Astrocyte (in vitro differentiated cells and primary cell): ENCODE measurements at regions not wholly inside any gene's neighbourhood (a gene's known extent, or its start where the extent isn't known, plus 50 kb on each side); places are given as distances from the start of the nearest gene placed in this dataset.

Experiments
- DNase-seq: peaks from one replicate; pipeline ENCODE4 v3.0.0-alpha.2; 2010; ENCODE audit warnings: low read depth
- FAIRE-seq: peaks from 2 replicates; lab custom pipeline; 2011; peaks lifted over from hg19 to GRCh38; lab: Jason Lieb, UNC
- H2AFZ ChIP-seq: 2 replicates; pipeline ENCODE4 v1.6.0; 2012; ENCODE audit warnings: low read depth, low read length, inconsistent platforms
- H3K27ac ChIP-seq: 2 replicates; pipeline ENCODE4 v1.5.1; 2011; ENCODE audit warnings: low read depth, low read length, inconsistent platforms
- H3K27me3 ChIP-seq: 2 replicates; pipeline ENCODE4 v1.6.0; 2011; ENCODE audit warnings: low read length, inconsistent platforms; ENCODE audit not compliant: insufficient read depth
- H3K36me3 ChIP-seq: 2 replicates; pipeline ENCODE4 v1.5.1; 2011; ENCODE audit warnings: low read length, inconsistent platforms; ENCODE audit not compliant: insufficient read depth
- H3K4me1 ChIP-seq: 2 replicates; pipeline ENCODE4 v1.5.1; 2011; ENCODE audit warnings: low read length, inconsistent platforms; ENCODE audit not compliant: insufficient read depth
- H3K4me2 ChIP-seq: 2 replicates; pipeline ENCODE4 v1.6.0; 2012; ENCODE audit warnings: low read length, inconsistent platforms
- H3K4me3 ChIP-seq: 2 replicates; pipeline ENCODE4 v1.5.1; 2011; ENCODE audit warnings: low read depth, mild to moderate bottlenecking, low read length, inconsistent platforms; ENCODE audit not compliant: insufficient read depth
- H3K79me2 ChIP-seq: 2 replicates; pipeline ENCODE4 v1.6.0; 2012; ENCODE audit warnings: mild to moderate bottlenecking, low read length, inconsistent platforms; ENCODE audit not compliant: insufficient read depth
- H3K9ac ChIP-seq: 2 replicates; pipeline ENCODE4 v1.6.0; 2012; ENCODE audit warnings: mild to moderate bottlenecking, low read length, inconsistent platforms
- H3K9me3 ChIP-seq: 2 replicates; pipeline ENCODE4 v1.5.1; 2012; ENCODE audit warnings: low read depth, mild to moderate bottlenecking, low read length, inconsistent platforms; ENCODE audit not compliant: insufficient read depth
- H4K20me1 ChIP-seq: 2 replicates; pipeline ENCODE4 v1.6.0; 2012; ENCODE audit warnings: low read length, inconsistent platforms; ENCODE audit not compliant: insufficient read depth
- H3K27ac Mint-ChIP-seq: one replicate; pipeline ENCODE4 v1.8.0; 2021; ENCODE audit warnings: mild to moderate bottlenecking, mixed read lengths; ENCODE audit not compliant: unreplicated experiment
- H3K27me3 Mint-ChIP-seq: one replicate; pipeline ENCODE4 v1.8.0; 2021; ENCODE audit warnings: low read depth, mixed read lengths; ENCODE audit not compliant: unreplicated experiment
- H3K36me3 Mint-ChIP-seq: one replicate; pipeline ENCODE4 v1.8.0; 2021; ENCODE audit warnings: low read depth, mixed read lengths; ENCODE audit not compliant: unreplicated experiment
- H3K4me1 Mint-ChIP-seq: one replicate; pipeline ENCODE4 v1.8.0; 2021; ENCODE audit warnings: low read depth, mixed read lengths; ENCODE audit not compliant: unreplicated experiment
- H3K4me3 Mint-ChIP-seq: one replicate; pipeline ENCODE4 v1.8.0; 2021; ENCODE audit warnings: mild to moderate bottlenecking, moderate library complexity, mixed read lengths; ENCODE audit not compliant: unreplicated experiment
- H3K9me3 Mint-ChIP-seq: one replicate; pipeline ENCODE4 v1.8.0; 2021; ENCODE audit warnings: mild to moderate bottlenecking, mixed read lengths; ENCODE audit not compliant: unreplicated experiment
- CTCF ChIP-seq: IDR thresholded peaks from 2 replicates; pipeline ENCODE4 v1.5.1; 2011; ENCODE audit warnings: low read depth, mild to moderate bottlenecking, inconsistent platforms, low read length, moderate library complexity; ENCODE audit not compliant: insufficient read depth
- EZH2 ChIP-seq: IDR thresholded peaks from 2 replicates; pipeline ENCODE4 v1.6.1; 2012; ENCODE audit warnings: mild to moderate bottlenecking, low read length, inconsistent platforms; ENCODE audit not compliant: insufficient read depth

- FAIRE-seq = no peak
- H3K27me3 ChIP-seq = no peaks in the 10 kb centered on the region
- H3K27ac ChIP-seq = peak overlapping the region; percentile 47
- Mint-ChIP-seq H3K4me1 (peaks cover 16% of the 10 kb centered on the region), H3K9me3 (peaks cover 2% of the 10 kb centered on the region), H3K27ac (no peak overlapping the region), H3K4me3 (no peak overlapping the region), H3K27me3 (no peaks in the 10 kb centered on the region), H3K36me3 (no peaks in the 10 kb centered on the region)
- H3K4me2 ChIP-seq = peak overlapping the region; percentile 20
- H4K20me1 ChIP-seq = no peaks in the 10 kb centered on the region
- no peak overlapping the region for H2AFZ ChIP-seq
- no peak overlapping the region for H3K4me3 ChIP-seq
- DNase-seq = no peak
- H3K36me3 ChIP-seq = no peaks in the 10 kb centered on the region
- peaks cover 7% of the 10 kb centered on the region for H3K4me1 ChIP-seq
- peaks cover 3% of the 10 kb centered on the region for H3K9me3 ChIP-seq
- no peak for TF ChIP-seq EZH2
- TF ChIP-seq CTCF = no peak
- H3K9ac ChIP-seq = peak overlapping the region; percentile 17
- H3K79me2 ChIP-seq = no peaks in the 10 kb centered on the region
These were observed 103.6 kb downstream of the BOD1 start for GRCh38 chr5:173512637-173513435.

DNA sequence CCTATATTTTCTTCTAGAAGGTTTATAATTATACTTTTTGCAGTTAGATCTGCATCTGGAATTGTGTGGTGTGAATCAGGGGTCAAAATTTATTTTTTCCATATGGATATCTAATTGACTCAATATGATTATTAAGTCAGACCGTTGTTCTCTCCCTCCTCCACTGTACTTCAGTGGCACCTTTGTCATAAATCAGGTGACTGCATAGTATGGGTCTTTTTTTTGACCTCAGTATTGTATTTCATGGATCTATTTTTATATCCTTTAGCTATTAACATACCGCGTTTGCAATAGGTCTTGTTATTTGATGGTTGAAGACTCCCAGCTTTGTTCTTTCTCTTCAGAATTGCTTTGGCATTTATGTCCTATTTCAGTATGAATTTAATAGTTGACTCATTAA lies 107.4 kb downstream of the BOD1 start:
- Histone ChIP-seq H3K27me3 (no peaks in the 10 kb centered on the region), H3K4me3 (no peak overlapping the region), H3K9me3 (peaks cover 2% of the 10 kb centered on the region), H3K4me2 (no peak overlapping the region), H3K9ac (no peak overlapping the region), H3K4me1 (peaks cover 7% of the 10 kb centered on the region), H3K79me2 (no peaks in the 10 kb centered on the region), H3K27ac (no peak overlapping the region), H3K36me3 (no peaks in the 10 kb centered on the region), H4K20me1 (no peaks in the 10 kb centered on the region), H2AFZ (no peak overlapping the region)
- Mint-ChIP-seq H3K9me3 (peaks cover 6% of the 10 kb centered on the region), H3K27me3 (no peaks in the 10 kb centered on the region), H3K27ac (no peak overlapping the region), H3K4me3 (no peak overlapping the region), H3K4me1 (peaks cover 10% of the 10 kb centered on the region), H3K36me3 (no peaks in the 10 kb centered on the region)
- DNase-seq = no peak
- no peak for FAIRE-seq
- TF ChIP-seq EZH2 (no peak), CTCF (no peak)

GRCh38 chr5:173507171-173507570 lies 109.3 kb downstream of the BOD1 start:
- H3K27me3 ChIP-seq = no peaks in the 10 kb centered on the region
- Mint-ChIP-seq H3K9me3 (peaks cover 6% of the 10 kb centered on the region), H3K4me1 (peaks cover 2% of the 10 kb centered on the region), H3K27me3 (peaks cover 1% of the 10 kb centered on the region), H3K4me3 (no peak overlapping the region), H3K27ac (no peak overlapping the region), H3K36me3 (no peaks in the 10 kb centered on the region)
- no peak overlapping the region for H3K9ac ChIP-seq
- peaks cover 2% of the 10 kb centered on the region for H3K9me3 ChIP-seq
- no peak overlapping the region for H2AFZ ChIP-seq
- no peaks in the 10 kb centered on the region for H3K36me3 ChIP-seq
- no peaks in the 10 kb centered on the region for H3K79me2 ChIP-seq
- no peaks in the 10 kb centered on the region for H3K4me1 ChIP-seq
- H3K27ac ChIP-seq = no peak overlapping the region
- FAIRE-seq (no peak), DNase-seq (no peak)
- no peaks in the 10 kb centered on the region for H4K20me1 ChIP-seq
- H3K4me2 ChIP-seq = no peak overlapping the region
- TF ChIP-seq EZH2 = no peak
- no peak for TF ChIP-seq CTCF
- H3K4me3 ChIP-seq = no peak overlapping the region
